NB4 (cell line): ENCODE measurements at regions not wholly inside any gene's neighbourhood (a gene's known extent, or its start where the extent isn't known, plus 50 kb on each side); places are given as distances from the start of the nearest gene placed in this dataset.

Experiments used
- POLR2A ChIP-seq: IDR thresholded peaks from 2 replicates; pipeline ENCODE4 v1.6.1; 2011; ENCODE audit warnings: mild to moderate bottlenecking; ENCODE audit not compliant: insufficient read length; ENCODE audit errors: extremely low read depth
- TF ChIP-seq, protein P1 (sequence below): IDR thresholded peaks from one replicate; pipeline ENCODE4 v1.5.1; 2012; ENCODE audit warnings: low read depth, low read length

DNA sequence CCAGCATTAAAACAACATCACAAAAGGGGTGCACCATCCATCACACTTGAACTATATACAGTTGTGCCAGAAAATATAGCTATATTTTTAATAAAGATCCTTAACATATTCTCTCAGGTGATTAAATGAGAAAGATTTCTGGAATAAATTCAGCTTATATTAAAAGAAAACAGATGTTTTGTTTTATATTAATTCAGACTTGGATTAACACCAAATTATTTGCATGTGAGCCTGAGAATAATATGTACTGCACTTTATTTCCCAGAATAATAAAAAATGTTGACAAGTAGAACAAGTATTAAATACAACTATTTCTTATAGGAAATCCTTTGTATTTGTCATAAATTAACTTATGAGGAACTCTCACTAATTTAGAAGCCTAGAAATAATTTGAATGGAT is 1467.4 kb downstream of the RAPGEF2 start:
- TF ChIP-seq, protein P1, sequence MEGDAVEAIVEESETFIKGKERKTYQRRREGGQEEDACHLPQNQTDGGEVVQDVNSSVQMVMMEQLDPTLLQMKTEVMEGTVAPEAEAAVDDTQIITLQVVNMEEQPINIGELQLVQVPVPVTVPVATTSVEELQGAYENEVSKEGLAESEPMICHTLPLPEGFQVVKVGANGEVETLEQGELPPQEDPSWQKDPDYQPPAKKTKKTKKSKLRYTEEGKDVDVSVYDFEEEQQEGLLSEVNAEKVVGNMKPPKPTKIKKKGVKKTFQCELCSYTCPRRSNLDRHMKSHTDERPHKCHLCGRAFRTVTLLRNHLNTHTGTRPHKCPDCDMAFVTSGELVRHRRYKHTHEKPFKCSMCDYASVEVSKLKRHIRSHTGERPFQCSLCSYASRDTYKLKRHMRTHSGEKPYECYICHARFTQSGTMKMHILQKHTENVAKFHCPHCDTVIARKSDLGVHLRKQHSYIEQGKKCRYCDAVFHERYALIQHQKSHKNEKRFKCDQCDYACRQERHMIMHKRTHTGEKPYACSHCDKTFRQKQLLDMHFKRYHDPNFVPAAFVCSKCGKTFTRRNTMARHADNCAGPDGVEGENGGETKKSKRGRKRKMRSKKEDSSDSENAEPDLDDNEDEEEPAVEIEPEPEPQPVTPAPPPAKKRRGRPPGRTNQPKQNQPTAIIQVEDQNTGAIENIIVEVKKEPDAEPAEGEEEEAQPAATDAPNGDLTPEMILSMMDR, result no peak
- TF ChIP-seq POLR2A, result no peak
